ENCODE measurements at regions not wholly inside any gene's neighbourhood (a gene's known extent, or its start where the extent isn't known, plus 50 kb on each side); places are given as distances from the start of the nearest gene placed in this dataset.
A peak's percentile ranks its signal among the peaks of the same experiment; 100 is the strongest.

- TF ChIP-seq MXI1 (IDR thresholded peaks at IDR 0.05; ENCODE audit: borderline replicate concordance, low read depth, low read length) (peak; percentile 42; the same call in 1 of the 2 replicates), RAD21 (IDR thresholded peaks at IDR 0.05; ENCODE audit: low read length) (no peak), BHLHE40 (IDR thresholded peaks at IDR 0.05; ENCODE audit: low read depth, low read length) (peak; percentile 11; the same call in 1 of the 2 replicates), CEBPB (IDR thresholded peaks at IDR 0.05; ENCODE audit: low read depth, low read length) (peak; percentile 54), RCOR1 (IDR thresholded peaks at IDR 0.05; ENCODE audit: insufficient replicate concordance, low read length) (no peak), FOS (IDR thresholded peaks at IDR 0.05; ENCODE audit: low read depth, low read length) (0 out of 2 replicates have a peak, but pooled peaks have one; percentile 28), MAZ (IDR thresholded peaks at IDR 0.05; ENCODE audit: borderline replicate concordance, low read depth, low read length) (no peak), MAFK (IDR thresholded peaks at IDR 0.05; ENCODE audit: low read depth, low read length) (peak; percentile 30; the same call in 1 of the 2 replicates)
- Histone ChIP-seq H3K14ac (replicated peaks; ENCODE audit: low read depth, low read length) (no peak overlapping the region), H3K4me2 (ENCODE audit: low read depth, low read length) (no peak overlapping the region), H4K20me1 (ENCODE audit: insufficient read depth, low read length) (no peaks in the 10 kb centered on the region), H3K27me3 (ENCODE audit: control insufficient read depth, insufficient read depth, low read length) (no peaks in the 10 kb centered on the region), H2AFZ (replicated peaks; ENCODE audit: low read length, poor library complexity) (no peak overlapping the region), H3K36me3 (ENCODE audit: control insufficient read depth, insufficient read depth, low read length) (no peaks in the 10 kb centered on the region), H3K79me1 (ENCODE audit: low read depth in 1 of 2, low read length in 2 of 2) (no peaks in the 10 kb centered on the region), H2AK5ac (ENCODE audit: low read depth, low read length) (no peak overlapping the region), H4K5ac (ENCODE audit: low read depth, low read length) (no peak overlapping the region), H2BK20ac (ENCODE audit: low read depth, low read length) (no peak overlapping the region), H4K8ac (ENCODE audit: low read depth in 2 of 2, low read length in 2 of 2) (no peak overlapping the region), H3K4me1 (ENCODE audit: control insufficient read depth, insufficient read depth, low read length) (no peaks in the 10 kb centered on the region), H4K91ac (ENCODE audit: insufficient read depth, low read depth, low read length) (no peak overlapping the region), H2BK15ac (ENCODE audit: low read depth, low read length) (no peak overlapping the region), H3K56ac (ENCODE audit: extremely low read depth, insufficient read depth, low read length) (no peak overlapping the region), H3K4ac (ENCODE audit: low read depth, low read length) (no peak overlapping the region), H2BK5ac (ENCODE audit: low read depth, low read length, poor library complexity, severe bottlenecking) (no peak overlapping the region), H3K4me3 (ENCODE audit: insufficient read depth, low read depth, low read length) (no peak overlapping the region), H3K9me1 (ENCODE audit: insufficient read depth, low read length) (no peaks in the 10 kb centered on the region), H3K27ac (ENCODE audit: insufficient read depth, low read length) (no peak overlapping the region), H2BK120ac (ENCODE audit: low read depth, low read length) (no peak overlapping the region), H3K23ac (ENCODE audit: low read depth, low read length) (no peak overlapping the region), H3K9me3 (ENCODE audit: control insufficient read depth, insufficient read depth, low read length) (no peaks in the 10 kb centered on the region), H3K18ac (ENCODE audit: low read depth, low read length) (no peak overlapping the region), H2AK9ac (replicated peaks; ENCODE audit: low read depth, low read length, poor library complexity) (no peak overlapping the region), H3K9ac (ENCODE audit: low read depth, low read length) (no peak overlapping the region)
- no CpG with 5 or more reads among the region's 5 CpGs for WGBS, 2 experiments (ENCODE audit: extremely low coverage in 2 of 2, insufficient read length in 1 of 2)
- ATAC-seq (ENCODE audit: low read depth) (peak; percentile 91), DNase-seq (peak; percentile 94)
- POLR2A ChIA-PET (ENCODE audit: unreplicated experiment), result no interaction called here
- BruUV-seq (replicated peaks), result no TSS peak
- dilution Hi-C loops (cut with HindIII; ENCODE audit: low sequenced_read_pairs, unreplicated experiment), result no loop called here
- CTCF ChIA-PET, result interaction anchor here (0.7 kb wide), 1 partner anchor 354 kb away, joined by 3 read pairs; no protein-coding TSS in a partner anchor
- in situ Hi-C loops (cut with MboI; ENCODE audit: low sequenced_read_pairs), result no loop called here
- intact Hi-C loops (cut with micrococcal nuclease), result loop anchor here (5.0 kb wide), 1 partner anchor 132 kb away; no protein-coding TSS in a partner anchor
These were observed 135.0 kb upstream of the MAN1A1 start for GRCh38 chr6:119484598-119484997.

Data from IMR-90 (cell line).